ENCODE measurements at regions not wholly inside any gene's neighbourhood (a gene's known extent, or its start where the extent isn't known, plus 50 kb on each side); places are given as distances from the start of the nearest gene placed in this dataset.

DNA sequence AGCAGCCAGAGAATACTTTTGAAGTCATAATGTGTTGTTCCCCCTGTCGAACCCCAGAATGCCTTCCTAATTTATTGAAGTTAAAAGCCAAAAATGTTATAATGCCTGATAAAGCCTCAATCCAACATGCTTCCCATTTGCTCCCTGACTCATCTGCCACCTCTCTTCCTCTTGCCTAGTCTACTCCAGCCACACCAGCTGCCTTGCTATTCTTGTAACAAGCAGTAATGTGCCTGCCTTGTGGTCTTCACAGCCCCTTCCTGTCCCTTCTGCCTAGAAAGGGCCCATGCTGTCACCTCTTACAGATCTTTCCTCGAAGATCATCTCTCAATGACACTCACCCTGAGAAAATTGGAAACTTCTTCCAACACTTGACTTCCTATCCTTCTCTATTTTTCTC is 231.6 kb upstream of the CDH2 start:
- Histone ChIP-seq H4K20me1 (ENCODE audit: insufficient read depth, low read length, poor library complexity, severe bottlenecking) (no peaks in the 10 kb centered on the region), H3K4me1 (ENCODE audit: insufficient read depth, low read length, poor library complexity, severe bottlenecking) (no peaks in the 10 kb centered on the region), H3K9me2 (replicated peaks; ENCODE audit: low read depth, low read length) (no peaks in the 10 kb centered on the region), H2AFZ (ENCODE audit: low read length) (no peak overlapping the region), H3K27me3 (ENCODE audit: insufficient read depth, low read length, poor library complexity, severe bottlenecking) (no peaks in the 10 kb centered on the region), H3K9me3 (ENCODE audit: insufficient read depth, low read depth, low read length) (no peaks in the 10 kb centered on the region), H3F3A (ENCODE audit: low read depth) (no peaks in the 10 kb centered on the region), H3K79me2 (ENCODE audit: insufficient read depth, low read length) (no peaks in the 10 kb centered on the region), H3K4me2 (ENCODE audit: low read depth, low read length, poor library complexity, severe bottlenecking) (no peak overlapping the region), H3K9ac (ENCODE audit: low read depth, low read length, poor library complexity, severe bottlenecking) (no peak overlapping the region), H3K4me3 (ENCODE audit: low read length, poor library complexity, severe bottlenecking) (no peak overlapping the region), H3K36me3 (ENCODE audit: insufficient read depth, low read length) (no peaks in the 10 kb centered on the region)
- no peak for TF ChIP-seq CTCF (conservative IDR thresholded peaks at IDR 0.05; ENCODE audit: low read length)
- TF ChIP-seq EZH2phosphoT487 (IDR thresholded peaks at IDR 0.05; ENCODE audit: borderline replicate concordance), result no peak

- Histone ChIP-seq H3K27me3 (ENCODE audit: insufficient read depth, low read length, poor library complexity, severe bottlenecking) (no peaks in the 10 kb centered on the region), H3K9me2 (replicated peaks; ENCODE audit: low read depth, low read length) (no peaks in the 10 kb centered on the region), H3F3A (ENCODE audit: low read depth) (no peaks in the 10 kb centered on the region), H2AFZ (ENCODE audit: low read length) (no peak overlapping the region), H4K20me1 (ENCODE audit: insufficient read depth, low read length, poor library complexity, severe bottlenecking) (no peaks in the 10 kb centered on the region), H3K4me2 (ENCODE audit: low read depth, low read length, poor library complexity, severe bottlenecking) (no peak overlapping the region), H3K36me3 (ENCODE audit: insufficient read depth, low read length) (no peaks in the 10 kb centered on the region), H3K79me2 (ENCODE audit: insufficient read depth, low read length) (no peaks in the 10 kb centered on the region), H3K9me3 (ENCODE audit: insufficient read depth, low read depth, low read length) (no peaks in the 10 kb centered on the region), H3K4me3 (ENCODE audit: low read length, poor library complexity, severe bottlenecking) (no peak overlapping the region), H3K9ac (ENCODE audit: low read depth, low read length, poor library complexity, severe bottlenecking) (no peak overlapping the region), H3K4me1 (ENCODE audit: insufficient read depth, low read length, poor library complexity, severe bottlenecking) (no peaks in the 10 kb centered on the region)
- no peak for TF ChIP-seq EZH2phosphoT487 (IDR thresholded peaks at IDR 0.05; ENCODE audit: borderline replicate concordance)
- no peak for TF ChIP-seq CTCF (conservative IDR thresholded peaks at IDR 0.05; ENCODE audit: low read length)
Measured at GRCh38 chr18:28407681-28408080, 230.8 kb upstream of the CDH2 start.

GRCh38 chr18:28406533-28406932 is 229.6 kb upstream of the CDH2 start:
- no peak overlapping the region for H3K9ac ChIP-seq (ENCODE audit: low read depth, low read length, poor library complexity, severe bottlenecking)
- TF ChIP-seq EZH2phosphoT487 (IDR thresholded peaks at IDR 0.05; ENCODE audit: borderline replicate concordance), result no peak
- TF ChIP-seq CTCF (conservative IDR thresholded peaks at IDR 0.05; ENCODE audit: low read length), result no peak
- no peaks in the 10 kb centered on the region for H3K4me1 ChIP-seq (ENCODE audit: insufficient read depth, low read length, poor library complexity, severe bottlenecking)
- H3K4me3 ChIP-seq (ENCODE audit: low read length, poor library complexity, severe bottlenecking), result no peak overlapping the region
- no peak overlapping the region for H3K4me2 ChIP-seq (ENCODE audit: low read depth, low read length, poor library complexity, severe bottlenecking)
- no peaks in the 10 kb centered on the region for H3K27me3 ChIP-seq (ENCODE audit: insufficient read depth, low read length, poor library complexity, severe bottlenecking)
- no peaks in the 10 kb centered on the region for H3K36me3 ChIP-seq (ENCODE audit: insufficient read depth, low read length)
- H2AFZ ChIP-seq (ENCODE audit: low read length), result no peak overlapping the region
- no peaks in the 10 kb centered on the region for H3K9me2 ChIP-seq (replicated peaks; ENCODE audit: low read depth, low read length)
- H3F3A ChIP-seq (ENCODE audit: low read depth), result no peaks in the 10 kb centered on the region
- no peaks in the 10 kb centered on the region for H3K79me2 ChIP-seq (ENCODE audit: insufficient read depth, low read length)
- H3K9me3 ChIP-seq (ENCODE audit: insufficient read depth, low read depth, low read length), result no peaks in the 10 kb centered on the region
- H4K20me1 ChIP-seq (ENCODE audit: insufficient read depth, low read length, poor library complexity, severe bottlenecking), result no peaks in the 10 kb centered on the region
